HG03571 (cell line): ENCODE measurements at regions not wholly inside any gene's neighbourhood (a gene's known extent, or its start where the extent isn't known, plus 50 kb on each side); places are given as distances from the start of the nearest gene placed in this dataset.
"Not testable (repeated sequence)": the region's sequence is repeated elsewhere in the genome, so short reads cannot be mapped to it uniquely, and the experiment has no call there.

Source experiments
- ATAC-seq: cut with Tn5 transposase; IDR thresholded peaks from one replicate; pipeline ENCODE4 v1.9.1; 2021; ENCODE audit not compliant: unreplicated experiment

DNA sequence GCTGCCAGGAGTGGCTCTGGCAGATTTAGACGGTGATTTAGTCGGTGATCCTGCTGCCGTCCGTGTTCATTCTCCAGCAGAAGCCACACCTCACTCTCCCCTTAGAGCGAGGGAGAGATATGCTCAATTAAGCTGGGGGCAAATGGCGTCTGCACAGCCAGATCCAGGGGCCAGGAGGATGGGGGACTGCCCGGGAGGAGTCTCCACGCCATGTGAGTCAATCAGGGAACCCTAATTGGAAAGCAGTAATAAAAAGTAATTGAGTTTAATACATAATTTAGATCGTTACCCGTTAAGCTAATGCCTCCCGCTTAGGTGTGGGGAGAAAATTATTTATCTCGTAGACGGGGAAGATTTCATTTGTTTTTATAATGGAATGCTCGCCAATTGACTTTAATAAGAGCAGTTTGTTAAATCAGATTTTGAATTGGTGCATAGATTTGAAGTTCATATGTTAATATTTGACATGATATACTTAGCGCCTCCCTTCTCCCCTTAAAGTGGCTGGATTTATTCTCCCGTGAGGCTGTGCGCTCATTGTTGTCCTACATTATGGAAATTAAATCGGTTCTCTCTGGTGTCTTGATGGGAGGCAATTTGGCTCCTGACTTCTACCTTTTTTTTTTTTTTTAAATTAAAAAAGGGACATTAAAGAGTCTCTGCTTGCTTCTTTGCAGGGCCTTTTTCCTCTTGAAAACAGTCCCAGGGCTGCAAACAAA, 104.9 kb upstream of the C14orf180 start:
- no peak for ATAC-seq

DNA sequence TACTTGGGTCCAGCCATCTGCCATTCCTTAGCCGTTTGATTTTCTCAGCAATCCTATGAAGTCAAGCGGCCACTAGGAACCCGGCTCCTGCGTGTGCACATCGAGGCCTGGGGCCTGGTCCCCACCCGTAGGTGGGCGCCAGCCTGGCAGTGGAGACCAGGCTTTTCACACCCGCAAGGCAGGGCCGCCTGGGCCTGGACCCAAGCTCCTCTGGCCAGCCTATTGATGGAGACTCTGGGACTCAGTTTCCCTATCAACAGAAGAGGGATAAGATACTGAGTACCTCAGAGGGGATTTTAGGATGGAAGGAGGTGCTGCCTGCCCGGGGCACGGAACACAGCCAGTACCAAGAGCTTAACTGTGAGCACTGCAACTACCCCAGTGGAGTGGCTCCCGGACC, 104.3 kb upstream of the C14orf180 start:
- no peak for ATAC-seq

DNA sequence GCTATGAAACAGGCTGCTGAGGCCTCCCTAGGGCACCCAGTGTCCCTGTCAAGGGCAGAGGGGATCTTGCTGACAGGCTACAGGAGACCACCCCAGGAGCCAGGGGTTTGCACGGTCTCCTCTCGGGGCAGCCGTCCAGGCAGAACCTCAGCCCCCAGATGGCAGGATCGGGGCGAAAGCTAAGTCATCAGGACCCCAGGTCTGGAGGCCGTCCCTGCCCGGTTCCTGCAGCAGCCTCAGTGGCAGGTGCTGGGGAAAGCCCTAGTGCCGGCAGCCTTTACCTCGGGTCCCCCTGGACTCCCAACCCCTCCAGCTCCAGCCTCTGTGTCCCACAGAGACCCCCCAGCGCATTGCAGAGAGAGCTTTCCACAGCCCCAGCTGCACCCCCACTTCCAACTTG, 103.8 kb upstream of the C14orf180 start:
- ATAC-seq = no peak

GRCh38 chr14:104476437-104476836, 103.1 kb upstream of the C14orf180 start:
- ATAC-seq = no peak

- no peak for ATAC-seq
Observed at GRCh38 chr14:104477117-104477623, 102.4 kb upstream of the C14orf180 start.

DNA sequence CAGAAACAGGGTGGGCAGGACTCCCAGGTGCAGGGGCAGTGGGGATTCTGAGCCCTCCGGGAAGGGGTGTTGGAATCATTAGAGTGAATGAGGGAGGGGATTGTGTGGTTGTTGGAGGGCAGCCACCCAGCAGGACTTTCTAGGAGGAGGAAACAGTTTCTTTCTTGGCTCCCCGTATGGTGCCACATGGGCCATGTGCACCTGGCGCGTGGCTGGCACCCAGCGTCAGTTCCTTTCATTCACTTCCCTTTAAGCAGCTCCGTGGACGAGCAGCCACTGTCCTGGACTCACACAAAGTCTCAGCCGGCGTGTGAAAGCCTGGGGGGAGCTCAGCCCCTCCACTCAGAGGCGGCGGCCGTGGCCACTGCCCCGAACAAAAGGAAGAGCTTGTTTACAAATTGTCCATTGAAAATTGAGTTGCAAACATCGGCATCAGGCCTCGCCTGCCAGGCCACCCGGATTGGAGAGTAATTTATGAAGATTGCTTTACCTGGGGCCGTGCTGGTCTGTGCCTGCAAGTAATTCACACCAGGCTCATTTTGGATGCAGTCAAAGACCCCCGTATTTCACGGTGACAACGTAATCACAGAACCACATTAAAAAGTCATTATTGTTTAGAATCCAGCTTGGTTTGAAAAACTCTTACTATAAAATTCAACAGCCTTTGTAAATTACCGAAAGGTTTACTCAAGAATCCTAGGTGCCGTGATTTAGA, 101.7 kb upstream of the C14orf180 start:
- no peak for ATAC-seq

GRCh38 chr14:104478656-104479055, 100.9 kb upstream of the C14orf180 start:
- ATAC-seq = no peak

- no peak for ATAC-seq
Observed at GRCh38 chr14:104479901-104480300, 99.7 kb upstream of the C14orf180 start.

DNA sequence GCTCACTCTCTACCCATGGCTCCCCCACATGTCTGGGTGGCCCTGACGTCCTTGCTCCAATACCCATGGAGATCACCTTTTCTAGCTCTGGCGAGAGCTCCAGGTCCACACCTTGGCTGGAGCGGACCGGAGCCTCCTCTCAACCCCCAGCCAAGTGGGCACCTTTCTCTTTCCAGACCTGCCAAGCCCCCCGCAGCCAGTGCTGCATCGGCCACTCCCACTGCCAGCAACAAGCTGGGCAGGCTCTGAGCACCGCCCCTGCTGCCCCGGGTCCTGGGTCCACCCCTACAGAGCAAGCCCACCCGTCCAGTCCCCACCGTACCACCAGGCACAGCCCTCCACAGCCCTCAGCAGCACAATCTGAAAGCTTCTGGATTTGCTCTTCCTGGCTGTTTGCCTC, 98.2 kb upstream of the C14orf180 start:
- ATAC-seq = no peak

GRCh38 chr14:104482017-104482416, 97.5 kb upstream of the C14orf180 start:
- ATAC-seq = not testable (repeated sequence)

- ATAC-seq = no peak
Observed at GRCh38 chr14:104486222-104486923, 93.2 kb upstream of the C14orf180 start.

- no peak for ATAC-seq
Observed at GRCh38 chr14:104494483-104494882, 85.1 kb upstream of the C14orf180 start.

DNA sequence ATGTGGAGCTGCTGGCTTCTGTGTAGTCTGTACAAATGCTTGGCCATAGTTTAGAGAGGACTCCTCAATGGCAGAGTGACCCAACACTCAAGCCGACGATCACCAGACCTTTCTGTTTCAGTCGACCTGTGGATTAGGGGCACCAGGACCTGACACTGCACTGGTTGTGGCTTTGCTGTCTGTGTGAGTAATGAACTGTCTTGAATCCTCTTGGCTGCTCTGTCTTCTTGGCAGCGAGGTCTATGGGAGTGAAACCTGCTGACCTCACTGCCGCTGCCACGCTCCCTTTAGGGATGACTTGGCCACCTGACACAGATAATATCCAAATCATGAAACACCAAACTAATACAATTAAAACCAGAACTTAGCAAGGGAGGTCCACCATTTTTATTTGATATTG, 83.5 kb upstream of the C14orf180 start:
- no peak for ATAC-seq

DNA sequence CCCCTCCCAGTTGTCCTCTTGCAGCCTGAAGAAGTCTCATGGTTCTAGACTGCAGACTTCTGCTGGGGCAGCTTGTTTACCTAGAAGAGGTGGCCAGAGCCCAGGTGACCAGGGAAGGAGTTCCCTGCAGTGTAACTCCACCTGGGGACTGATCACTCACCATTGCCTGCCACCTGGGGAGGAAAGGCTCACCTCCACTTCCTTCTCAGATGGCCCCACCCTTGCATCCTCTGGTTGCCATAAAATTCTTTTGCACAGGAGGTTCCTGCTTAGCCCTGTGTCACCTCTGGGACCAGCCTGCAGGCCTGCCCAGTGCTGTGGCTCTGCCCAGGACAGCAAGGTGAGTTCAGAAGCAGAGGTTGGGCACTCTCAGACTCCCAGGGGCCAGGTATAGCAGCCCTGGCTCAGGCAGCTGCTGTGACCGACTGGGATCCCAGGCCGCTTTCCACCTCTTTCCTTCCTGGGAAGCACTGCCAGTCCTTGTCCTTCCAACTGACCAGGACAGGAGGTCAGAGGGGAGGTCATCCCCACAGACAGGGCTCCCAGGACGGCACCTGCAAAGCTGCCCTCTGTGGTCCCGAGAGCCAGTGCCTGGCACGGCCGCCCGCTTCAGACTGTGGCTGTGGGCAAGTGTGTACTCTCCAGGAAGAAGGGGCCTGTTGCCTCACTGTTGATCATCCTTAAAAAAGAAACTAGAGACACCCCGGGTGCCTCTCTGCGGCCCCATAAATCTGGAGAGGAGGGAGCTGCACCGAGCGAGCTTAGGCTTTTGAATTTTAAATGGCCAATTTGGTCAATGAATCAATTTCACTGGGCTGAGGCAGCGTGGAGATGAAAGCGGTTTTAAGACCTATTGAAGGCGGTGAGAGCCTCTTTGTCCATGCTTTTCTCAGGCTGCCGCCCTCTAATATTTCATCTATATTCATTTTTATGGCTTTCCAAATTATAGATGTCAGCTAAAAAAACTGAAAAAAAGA, 79.5 kb upstream of the C14orf180 start:
- no peak for ATAC-seq

DNA sequence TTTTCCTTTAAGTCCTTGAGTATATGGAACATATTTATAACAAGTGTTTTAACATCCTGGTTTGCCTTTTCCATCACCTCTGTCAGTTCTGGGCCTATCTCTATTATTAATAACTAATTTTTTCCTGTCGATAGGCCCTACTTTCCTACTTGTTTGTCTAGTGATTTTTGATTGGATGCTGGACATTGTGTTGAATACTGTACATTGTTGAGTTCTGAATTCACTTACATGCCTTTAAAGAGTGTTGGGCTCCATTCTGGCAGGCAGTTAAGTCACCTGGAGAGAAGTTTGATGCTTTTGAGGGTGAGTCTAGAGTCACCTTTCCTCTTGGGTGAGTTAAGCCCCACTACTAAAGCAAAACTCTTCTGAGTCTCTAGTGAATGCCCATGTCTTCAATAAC, 77.5 kb upstream of the C14orf180 start:
- no peak for ATAC-seq

DNA sequence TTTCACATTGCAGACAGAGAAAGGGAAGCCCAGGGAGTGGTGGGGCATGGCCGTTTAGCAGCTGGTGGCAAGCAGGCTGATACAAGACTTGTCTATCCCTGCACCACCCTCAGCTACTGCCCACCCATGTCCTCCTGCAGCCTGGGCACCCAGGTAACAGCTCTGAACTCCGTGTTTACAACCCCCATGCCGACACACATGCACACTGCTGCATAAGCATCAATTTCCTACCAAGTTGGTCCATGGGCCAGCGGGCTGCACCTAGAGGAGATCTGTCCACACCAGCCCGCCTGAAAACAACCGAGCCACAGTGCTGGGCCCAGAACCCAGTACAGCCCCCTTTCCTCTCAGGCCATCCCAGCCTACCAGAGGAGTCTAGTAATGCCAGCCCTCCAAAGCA, 75.9 kb upstream of the C14orf180 start:
- ATAC-seq = no peak

DNA sequence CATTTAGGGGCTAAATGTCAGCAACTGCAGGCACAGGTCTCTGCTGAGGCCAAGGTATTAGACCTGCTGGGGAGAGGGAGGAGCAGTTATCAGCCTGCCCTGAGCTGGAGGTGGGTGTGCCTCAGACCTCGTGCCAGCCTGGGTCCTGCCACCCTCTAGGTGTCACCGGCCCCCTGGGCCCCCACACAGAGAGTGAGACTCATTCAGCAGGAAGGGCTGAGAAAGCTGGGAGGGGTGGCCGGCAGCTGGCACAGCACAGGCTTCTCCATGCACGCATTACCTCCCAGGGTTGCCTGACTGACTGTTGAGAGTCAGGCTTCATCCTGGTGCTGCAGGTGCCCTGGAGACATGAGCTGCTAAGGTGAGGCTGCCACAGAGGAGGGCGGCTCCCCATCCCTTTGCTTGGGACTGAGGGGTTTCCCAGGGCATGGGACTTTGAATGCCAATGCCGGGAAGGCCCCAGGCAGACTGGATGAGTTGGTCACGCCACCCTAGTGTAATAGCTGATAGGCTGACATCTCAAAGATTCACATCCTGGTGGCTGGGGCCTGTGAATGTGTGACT, 75.3 kb upstream of the C14orf180 start:
- no peak for ATAC-seq

GRCh38 chr14:104505085-104506074, 74.2 kb upstream of the C14orf180 start:
- ATAC-seq = no peak
